ENCODE measurements at regions not wholly inside any gene's neighbourhood (a gene's known extent, or its start where the extent isn't known, plus 50 kb on each side); places are given as distances from the start of the nearest gene placed in this dataset.
A peak's percentile ranks its signal among the peaks of the same experiment; 100 is the strongest.

- DNase-seq = no peak
These were observed 85.6 kb downstream of the CD8B2 start for GRCh38 chr2:106572541-106573450.

DNA sequence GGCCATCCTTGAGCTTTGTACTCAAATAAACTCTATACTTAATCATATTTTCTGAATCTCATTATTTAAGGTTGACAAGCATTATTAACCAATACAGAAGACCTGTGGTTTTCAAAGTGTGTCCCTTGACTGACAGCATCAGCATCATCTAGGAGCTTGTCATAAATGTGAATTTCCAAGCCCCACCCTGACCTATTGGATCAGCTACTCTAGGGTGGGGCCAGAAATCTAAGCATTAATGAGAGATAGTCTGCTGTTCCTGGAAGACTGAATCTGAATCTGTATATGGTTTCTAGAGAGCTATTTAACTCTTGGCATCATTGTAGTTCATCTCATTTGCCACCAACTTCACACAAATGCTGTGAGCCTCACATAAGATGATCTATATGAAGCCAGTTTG is 86.6 kb downstream of the CD8B2 start:
- no peak for DNase-seq

GRCh38 chr2:106575955-106576354 is 88.8 kb downstream of the CD8B2 start:
- DNase-seq = no peak

DNA sequence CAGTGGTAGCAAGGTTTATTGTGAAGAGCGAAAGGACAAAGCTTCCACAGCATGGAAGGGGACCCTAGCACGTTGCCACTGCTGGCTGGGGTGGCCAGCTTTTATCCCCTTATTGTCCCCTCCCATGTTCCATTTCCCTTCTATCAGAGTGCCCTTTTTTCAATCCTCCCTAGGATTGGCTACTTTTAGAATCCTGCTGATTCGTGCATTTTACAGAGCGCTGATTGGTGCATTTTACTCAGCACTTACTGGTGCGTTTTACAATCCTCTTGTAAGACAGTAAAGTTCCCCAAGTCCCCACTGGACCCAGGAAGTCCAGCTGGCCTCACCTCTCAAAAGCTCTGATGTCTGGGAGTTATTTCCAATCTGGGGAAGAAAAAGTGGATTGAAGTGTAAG is 90.1 kb downstream of the CD8B2 start:
- DNase-seq = no peak

- no peak for DNase-seq
These were observed 92.6 kb downstream of the CD8B2 start for GRCh38 chr2:106579750-106580197.

GRCh38 chr2:106580241-106580640 is 93.1 kb downstream of the CD8B2 start:
- no peak for DNase-seq

- no peak for DNase-seq
These were observed 94.2 kb downstream of the CD8B2 start for GRCh38 chr2:106581328-106581727.

DNA sequence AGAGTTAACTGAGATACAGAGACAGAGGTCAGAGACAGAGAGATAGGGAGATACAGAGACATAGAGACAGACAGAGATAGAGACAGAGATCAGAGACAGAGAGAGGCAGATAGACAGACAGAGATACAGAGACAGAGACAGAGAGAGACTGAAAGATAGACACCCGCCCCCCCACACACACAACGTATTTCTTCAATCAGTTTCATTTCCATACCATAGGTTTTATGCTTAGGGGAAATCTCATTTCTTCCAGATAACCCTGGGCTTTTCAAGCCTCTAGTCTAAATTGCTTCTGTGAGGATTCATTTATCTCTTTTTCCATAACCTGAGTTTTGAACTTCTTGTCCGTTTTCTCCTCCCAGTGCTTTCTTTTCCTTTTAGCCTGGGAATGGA is 94.6 kb downstream of the CD8B2 start:
- no peak for DNase-seq

GRCh38 chr2:106582148-106583143 is 95.3 kb downstream of the CD8B2 start:
- DNase-seq = peak in 1 of 2 experiments; percentile 57

DNA sequence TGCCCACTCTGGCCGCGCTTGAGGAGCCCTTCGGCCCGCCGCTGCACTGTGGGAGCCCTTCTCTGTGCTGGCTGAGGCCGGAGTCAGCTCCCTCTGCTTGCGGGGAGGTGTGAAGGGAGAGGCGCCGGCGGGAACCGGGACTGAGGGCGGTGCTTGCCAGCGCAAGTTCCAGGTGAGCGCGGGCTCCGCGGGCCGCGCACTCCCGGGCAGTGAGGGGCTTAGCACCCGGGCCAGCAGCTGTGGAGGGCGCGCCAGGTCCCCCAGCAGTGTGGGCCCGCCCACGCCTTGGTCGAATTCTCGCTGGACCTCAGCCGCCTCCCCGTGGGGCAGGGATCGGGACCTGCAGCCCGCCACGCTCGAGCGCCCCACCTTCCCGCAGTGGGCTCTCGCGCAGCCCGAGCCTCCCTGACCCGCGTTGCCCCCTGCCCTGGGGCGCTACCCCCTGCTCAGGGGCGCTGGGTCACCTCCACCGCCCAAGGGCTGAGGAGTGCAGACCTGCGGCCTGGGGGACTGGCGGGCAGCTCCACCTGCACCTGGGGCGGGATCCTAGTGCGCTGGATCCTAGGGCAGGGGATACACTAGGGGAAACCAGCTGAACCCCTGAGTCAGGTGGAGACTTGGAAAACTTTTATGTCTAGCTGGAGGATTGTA is 97.3 kb downstream of the CD8B2 start:
- no peak for DNase-seq

GRCh38 chr2:106596844-106597243 is 109.7 kb downstream of the CD8B2 start:
- DNase-seq = no peak

DNA sequence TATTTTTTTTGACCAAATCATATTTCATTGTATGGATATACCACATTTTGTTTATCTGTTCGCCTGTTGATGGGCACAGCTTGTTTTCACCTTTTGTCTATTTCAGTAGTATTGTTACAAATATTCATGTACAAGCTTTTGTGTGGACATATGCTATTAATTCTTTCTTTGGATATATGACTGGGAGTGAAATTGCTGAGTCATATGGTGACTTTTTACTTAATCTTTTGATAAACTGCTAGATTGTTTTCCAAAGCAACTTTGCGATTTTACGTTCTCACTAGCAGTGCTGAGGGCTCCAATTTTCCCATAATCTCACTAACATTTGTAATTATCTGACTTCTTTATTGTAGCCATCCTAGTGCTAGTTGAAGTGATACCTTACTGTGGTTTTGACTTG is 112.4 kb downstream of the CD8B2 start:
- no peak for DNase-seq

GRCh38 chr2:106602042-106602441 is 114.9 kb downstream of the CD8B2 start:
- DNase-seq = no peak

GRCh38 chr2:106606652-106607051 is 119.5 kb downstream of the CD8B2 start:
- DNase-seq = no peak

DNA sequence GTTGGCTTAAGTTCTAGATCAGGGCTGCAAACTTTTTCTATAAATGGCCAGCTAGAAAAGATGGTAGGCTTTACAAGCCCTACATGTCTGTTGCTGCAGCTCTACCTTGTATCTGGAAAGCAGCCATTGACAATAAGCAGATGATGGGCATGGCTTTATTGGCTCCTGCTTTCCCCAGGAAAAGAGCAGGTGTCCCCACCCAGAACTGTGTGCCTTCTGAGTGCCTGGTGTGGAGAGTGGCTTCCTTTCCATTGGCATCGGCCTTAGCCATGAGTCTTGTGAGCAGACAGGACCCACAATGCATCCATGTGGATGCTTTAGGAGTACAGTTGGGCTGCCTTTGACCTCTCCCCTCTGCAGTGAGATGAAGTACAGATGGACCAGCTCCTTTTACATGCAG is 120.2 kb downstream of the CD8B2 start:
- DNase-seq = no peak

- DNase-seq = no peak
These were observed 122.6 kb downstream of the CD8B2 start for GRCh38 chr2:106609780-106610179.

GRCh38 chr2:106614511-106615291 is 127.5 kb downstream of the CD8B2 start:
- DNase-seq = no peak

- DNase-seq = no peak
These were observed 131.4 kb downstream of the CD8B2 start for GRCh38 chr2:106618614-106619013.

DNA sequence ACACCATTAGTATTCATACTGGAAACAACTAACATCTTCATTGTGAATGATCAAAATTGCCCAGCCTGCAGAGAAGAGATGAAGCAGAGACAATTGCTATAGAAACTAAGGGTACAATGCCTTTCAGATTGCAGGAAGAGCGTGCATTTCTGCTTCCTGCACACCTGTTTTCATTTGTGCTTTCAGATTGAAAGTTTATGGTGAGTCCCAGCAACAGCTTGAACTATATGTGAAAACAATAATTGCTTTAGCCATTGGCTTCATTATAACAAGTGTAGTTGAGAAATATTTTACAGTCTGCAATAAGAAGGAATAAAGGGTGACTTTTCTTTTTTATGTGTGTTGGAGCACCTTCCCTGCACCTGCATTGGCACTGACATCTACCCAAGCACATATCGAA is 136.3 kb downstream of the CD8B2 start:
- no peak for DNase-seq

DNA sequence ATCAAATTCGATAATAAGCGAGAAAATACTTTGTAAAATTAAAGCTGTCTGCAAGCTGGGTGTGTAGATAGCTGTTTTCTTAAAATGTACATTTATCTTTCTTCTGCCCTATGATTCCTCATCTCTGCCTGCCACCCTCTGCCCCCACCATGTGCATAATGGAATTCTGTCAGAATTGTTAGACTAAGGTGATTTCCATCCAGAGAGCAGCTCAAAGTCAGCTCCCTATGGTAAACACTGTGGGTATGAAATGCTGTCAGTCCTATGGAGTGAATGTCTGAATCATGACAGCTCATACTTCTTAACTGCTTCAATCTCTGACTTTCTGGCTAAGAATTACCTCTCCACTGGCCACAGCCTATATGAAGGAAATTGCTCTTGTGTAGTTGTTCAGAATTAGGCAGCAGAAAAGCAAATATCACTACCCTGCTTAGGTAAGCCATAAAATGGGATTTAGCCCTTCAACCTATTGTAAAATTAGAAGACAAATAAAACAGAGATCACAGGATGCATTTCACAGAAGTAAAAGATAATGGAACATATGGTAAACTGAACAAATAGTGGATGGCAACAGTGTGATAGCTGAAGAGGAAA is 137.7 kb downstream of the CD8B2 start:
- no peak for DNase-seq

DNA sequence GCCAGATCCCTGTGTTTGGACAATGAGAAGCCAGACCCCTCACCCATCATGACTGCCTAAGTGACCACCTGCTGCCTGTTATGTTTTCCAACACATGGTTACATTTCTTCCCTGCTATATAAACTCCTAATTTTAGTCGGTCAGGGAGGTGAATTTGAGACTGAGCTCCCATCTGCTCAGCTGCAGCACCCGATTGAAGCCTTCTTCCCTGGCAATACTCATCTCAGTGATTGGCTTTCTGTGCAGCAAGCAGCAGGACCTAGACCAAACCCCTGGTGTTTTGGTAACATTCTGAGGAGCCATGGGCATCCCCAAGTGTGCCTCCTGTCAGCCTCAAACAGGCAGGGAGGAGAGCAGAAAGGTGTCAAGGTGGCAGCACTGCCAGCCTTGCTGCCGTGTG is 141.2 kb downstream of the CD8B2 start:
- no peak for DNase-seq

DNA sequence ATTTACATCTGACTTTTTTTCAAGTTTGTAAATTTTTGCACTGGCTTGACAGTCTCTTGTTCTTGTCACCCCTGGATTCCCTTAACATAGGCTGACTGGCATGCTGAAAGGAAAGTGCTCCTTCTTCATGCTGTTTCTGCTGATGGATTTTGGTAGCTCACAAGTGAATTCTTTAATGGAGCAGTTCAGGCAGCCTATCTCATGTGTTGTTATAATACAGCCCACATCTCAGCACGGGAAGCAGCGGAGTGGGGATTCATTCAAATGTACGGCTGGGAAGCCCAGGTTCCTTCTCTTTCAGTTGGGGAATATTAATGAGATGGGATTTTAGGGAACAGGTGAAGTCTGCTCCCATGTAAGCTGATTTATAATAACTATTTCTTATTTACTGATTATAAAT is 142.8 kb downstream of the CD8B2 start:
- no peak for DNase-seq
